Endothelial cell of umbilical vein (primary cell): ENCODE measurements at regions not wholly inside any gene's neighbourhood (a gene's known extent, or its start where the extent isn't known, plus 50 kb on each side); places are given as distances from the start of the nearest gene placed in this dataset.

Source experiments
- BruUV-seq: library from RNA; stranded (reverse); fragments of 400-500 nt; replicated peaks from 2 replicates; lab custom pipeline; 2021; lab: Mats Ljungman, UMichigan
- CTCF ChIA-PET: fragments of 300-600, 350-600 bp; sonication (Branson Sonifier 250); formaldehyde crosslinking; loops from one replicate; lab custom pipeline; 2021; ENCODE audit warnings: antibody characterized with exemption, inconsistent platforms; lab: Charles Lee
- POLR2A ChIA-PET: fragments of 300-600, 350-600 bp; sonication (Branson Sonifier 250); formaldehyde crosslinking; loops from one replicate; lab custom pipeline; 2021; ENCODE audit warnings: antibody characterized with exemption, inconsistent platforms; lab: Charles Lee
- DNase-seq: peaks from one replicate; pipeline ENCODE4 v3.0.0-alpha.2; 2011; ENCODE audit warnings: low read depth, low spot score
- FAIRE-seq: peaks from 2 replicates; lab custom pipeline; 2011; peaks lifted over from hg19 to GRCh38; lab: Jason Lieb, UNC
- H2AFZ ChIP-seq: 2 replicates; pipeline ENCODE4 v1.6.0; 2012; ENCODE audit warnings: low read depth, low read length, control low read depth, inconsistent platforms
- H3K27ac ChIP-seq: 2 replicates; pipeline ENCODE4 v1.5.1; 2011; ENCODE audit warnings: low read depth, mild to moderate bottlenecking, control low read depth, low read length, moderate library complexity; ENCODE audit not compliant: insufficient read depth
- H3K27me3 ChIP-seq, 2 experiments: 2 replicates each; pipeline versions ENCODE4 v1.6.0 to v1.6.1; 2011; ENCODE audit warnings: low read length in 2 of 2, mixed read lengths in 1 of 2; ENCODE audit not compliant: control insufficient read depth in 2 of 2, insufficient read depth in 2 of 2
- H3K36me3 ChIP-seq, 2 experiments: 2 replicates in 1 of 2; 3 replicates in 1 of 2; pipeline ENCODE4 v1.5.1; 2011; ENCODE audit warnings: low read length in 2 of 2, mild to moderate bottlenecking in 1 of 2, moderate library complexity in 1 of 2; ENCODE audit not compliant: control insufficient read depth in 2 of 2, insufficient read depth in 2 of 2; ENCODE audit errors: extremely low read depth in 1 of 2
- H3K4me1 ChIP-seq: 3 replicates; pipeline ENCODE4 v1.5.1; 2011; ENCODE audit warnings: mild to moderate bottlenecking, low read length; ENCODE audit not compliant: control insufficient read depth, insufficient read depth; ENCODE audit errors: extremely low read depth
- H3K4me2 ChIP-seq: 2 replicates; pipeline ENCODE4 v1.6.1; 2011; ENCODE audit warnings: low read length, control low read depth, mixed read lengths; ENCODE audit not compliant: insufficient read depth
- H3K4me3 ChIP-seq, 3 experiments: fragments of 200-600 bp in 1 of 3; sonication (generic), shearing (Covaris generic) in 1 of 3; replicated peaks in 1 of 3; 2 replicates each; pipeline ENCODE4 v1.5.1; 2011 to 2016; ENCODE audit warnings: control low read depth in 3 of 3, low read length in 3 of 3, mild to moderate bottlenecking in 2 of 3, inconsistent platforms in 1 of 3, low read depth in 1 of 3, moderate library complexity in 1 of 3; ENCODE audit not compliant: insufficient read depth in 1 of 3
- H3K79me2 ChIP-seq: 2 replicates; pipeline ENCODE4 v1.6.0; 2012; ENCODE audit warnings: low read length, inconsistent platforms; ENCODE audit not compliant: control insufficient read depth, insufficient read depth
- H3K9ac ChIP-seq: replicated peaks from 2 replicates; pipeline ENCODE3; 2011; ENCODE audit warnings: low read length, control low read depth; ENCODE audit not compliant: insufficient read depth; ENCODE audit errors: extremely low read depth
- H3K9me1 ChIP-seq: replicated peaks from 3 replicates; pipeline ENCODE4 v1.6.0; 2011; ENCODE audit warnings: mild to moderate bottlenecking, low read length; ENCODE audit not compliant: control insufficient read depth, insufficient read depth; ENCODE audit errors: extremely low read depth
- H3K9me3 ChIP-seq: replicated peaks from 2 replicates; pipeline ENCODE4 v1.5.1; 2012; ENCODE audit warnings: low read length, inconsistent platforms; ENCODE audit not compliant: control insufficient read depth, insufficient read depth
- H4K20me1 ChIP-seq: replicated peaks from 2 replicates; pipeline ENCODE3; 2011; ENCODE audit warnings: mild to moderate bottlenecking, low read length; ENCODE audit not compliant: control insufficient read depth, insufficient read depth; ENCODE audit errors: extremely low read depth
- CTCF ChIP-seq, 2 donors: IDR thresholded peaks; 1 replicate in 1 of 2; 2 replicates in 1 of 2; pipeline ENCODE4 v1.5.1; 2011; ENCODE audit warnings: low read length in 2 of 2, mild to moderate bottlenecking in 2 of 2, moderate library complexity in 2 of 2, control low read depth in 1 of 2, inconsistent platforms in 1 of 2, low read depth in 1 of 2; ENCODE audit not compliant: insufficient read depth in 1 of 2; ENCODE audit errors: extremely low read depth in 1 of 2
- EZH2 ChIP-seq: IDR thresholded peaks from 2 replicates; pipeline ENCODE4 v1.6.1; 2012; ENCODE audit warnings: borderline replicate concordance, low read depth, mild to moderate bottlenecking, moderate library complexity, low read length, inconsistent platforms; ENCODE audit not compliant: severe bottlenecking
- FOS ChIP-seq: IDR thresholded peaks from 2 replicates; pipeline ENCODE4 v1.6.1; 2011; ENCODE audit warnings: mild to moderate bottlenecking, low read length, moderate library complexity, borderline replicate concordance; ENCODE audit not compliant: insufficient read depth
- GATA2 ChIP-seq: IDR thresholded peaks from 2 replicates; pipeline ENCODE4 v1.7.0; 2011; ENCODE audit warnings: low read depth, mild to moderate bottlenecking, moderate library complexity, mixed read lengths, low read length; ENCODE audit not compliant: insufficient read length, insufficient read depth
- JUN ChIP-seq: IDR thresholded peaks from 2 replicates; pipeline ENCODE4 v1.6.1; 2011; ENCODE audit warnings: borderline replicate concordance, low read depth; ENCODE audit not compliant: insufficient read length, insufficient read depth
- MAX ChIP-seq: IDR thresholded peaks from 2 replicates; pipeline ENCODE4 v1.6.1; 2011; ENCODE audit not compliant: insufficient read depth, insufficient read length
- MYC ChIP-seq: IDR thresholded peaks from one replicate; pipeline ENCODE4 v1.6.1; 2011; ENCODE audit warnings: mild to moderate bottlenecking, low read depth, low read length
- POLR2A ChIP-seq: IDR thresholded peaks from 2 replicates; pipeline ENCODE4 v1.6.1; 2012; ENCODE audit warnings: low read depth, mild to moderate bottlenecking, control low read depth, low read length
- POLR2AphosphoS5 ChIP-seq: IDR thresholded peaks from 2 replicates; pipeline ENCODE4 v1.6.1; 2012; ENCODE audit warnings: low read depth, mild to moderate bottlenecking, control low read depth, low read length, moderate library complexity; ENCODE audit not compliant: insufficient read depth
- dilution Hi-C: fragments of 300-500 bp; cut with MboI; formaldehyde crosslinking; loops from one replicate; pipeline ENCODE4 v1.15.0; 2019; ENCODE audit warnings: low sequenced_read_pairs; ENCODE audit not compliant: extremely low pct_ligation_motif_present
- intact Hi-C: fragments of 100-400 bp; cut with micrococcal nuclease; formaldehyde crosslinking; loops from one replicate; pipeline ENCODE4 v1.10.0; 2022

- Histone ChIP-seq H3K9me3 (peaks cover 15% of the 10 kb centered on the region), H3K27ac (no peak overlapping the region), H3K36me3 (no peaks in the 10 kb centered on the region), H3K4me2 (no peak overlapping the region), H4K20me1 (no peaks in the 10 kb centered on the region), H3K9ac (no peak overlapping the region), H3K4me1 (no peaks in the 10 kb centered on the region), H3K4me3 (no peak overlapping the region), H3K27me3 (no peaks in the 10 kb centered on the region), H2AFZ (no peak overlapping the region), H3K79me2 (no peaks in the 10 kb centered on the region), H3K9me1 (no peaks in the 10 kb centered on the region)
- TF ChIP-seq POLR2AphosphoS5 (no peak), MAX (no peak), EZH2 (no peak), GATA2 (no peak)
- no TSS peak for BruUV-seq
- FAIRE-seq (no peak), DNase-seq (no peak)
- intact Hi-C loops (no loop called here), dilution Hi-C loops (no loop called here)
- ChIA-PET POLR2A (no interaction called here), CTCF (no interaction called here)
These were observed 241.9 kb downstream of the GLRX3 start for GRCh38 chr10:130377986-130378540.

- no peaks in the 10 kb centered on the region for H3K27me3 ChIP-seq
- FAIRE-seq (no peak), DNase-seq (no peak)
- TF ChIP-seq POLR2AphosphoS5 (no peak), MAX (no peak), CTCF (IDR thresholded peaks at IDR 0.05; ENCODE audit: extremely low read depth in 1 of 2, insufficient read depth in 1 of 2, low read depth in 1 of 2, low read length in 2 of 2) (no peak), FOS (no peak), MYC (no peak), POLR2A (no peak), EZH2 (no peak), JUN (no peak), GATA2 (no peak)
- H3K4me3 ChIP-seq = no peak overlapping the region
- no peaks in the 10 kb centered on the region for H3K79me2 ChIP-seq
- H3K4me1 ChIP-seq = no peaks in the 10 kb centered on the region
- no peaks in the 10 kb centered on the region for H3K9me1 ChIP-seq
- no peaks in the 10 kb centered on the region for H4K20me1 ChIP-seq
- H3K9me3 ChIP-seq = peaks cover 15% of the 10 kb centered on the region
- H3K36me3 ChIP-seq = no peaks in the 10 kb centered on the region
- CTCF ChIA-PET = no interaction called here
- H3K4me2 ChIP-seq = no peak overlapping the region
- intact Hi-C loops (no loop called here), dilution Hi-C loops (no loop called here)
- POLR2A ChIA-PET = no interaction called here
- H2AFZ ChIP-seq = no peak overlapping the region
- no TSS peak for BruUV-seq
- no peak overlapping the region for H3K9ac ChIP-seq
- no peak overlapping the region for H3K27ac ChIP-seq
These were observed 242.6 kb downstream of the GLRX3 start for GRCh38 chr10:130378556-130379400.
